CD14-positive monocyte (primary cell): ENCODE measurements at regions not wholly inside any gene's neighbourhood (a gene's known extent, or its start where the extent isn't known, plus 50 kb on each side); places are given as distances from the start of the nearest gene placed in this dataset.

Source experiments
- DNase-seq, 3 donors: peaks; one replicate each; pipeline ENCODE4 v3.0.0-alpha.2; 2011 to 2022
- H2AFZ ChIP-seq: 2 replicates; pipeline ENCODE4 v1.6.0; 2012; ENCODE audit warnings: mild to moderate bottlenecking, low read depth, low read length, inconsistent platforms; ENCODE audit not compliant: insufficient read depth, poor library complexity, severe bottlenecking
- H3K27ac ChIP-seq, 2 donors: 1 replicate in 1 of 2; 2 replicates in 1 of 2; pipeline ENCODE4 v1.5.1; 2012 to 2013; ENCODE audit warnings: low read length in 2 of 2, control low read depth in 1 of 2, inconsistent platforms in 1 of 2, low read depth in 1 of 2, mild to moderate bottlenecking in 1 of 2
- H3K27me3 ChIP-seq, 2 donors: one replicate each; pipeline versions ENCODE4 v1.6.0 to v1.6.1; 2011 to 2013; ENCODE audit warnings: low read length in 2 of 2; ENCODE audit not compliant: control insufficient read depth in 2 of 2, insufficient read depth in 2 of 2
- H3K36me3 ChIP-seq, 2 donors: replicated peaks in 1 of 2; 1 replicate in 1 of 2; 2 replicates in 1 of 2; pipeline versions ENCODE4 v1.5.1 to v1.6.1; 2012 to 2013; ENCODE audit warnings: low read length in 2 of 2, control low read depth in 1 of 2, inconsistent platforms in 1 of 2, mild to moderate bottlenecking in 1 of 2; ENCODE audit not compliant: insufficient read depth in 2 of 2, control insufficient read depth in 1 of 2
- H3K4me1 ChIP-seq, 2 donors: 1 replicate in 1 of 2; 2 replicates in 1 of 2; pipeline versions ENCODE4 v1.5.1 to v1.6.1; 2012 to 2013; ENCODE audit warnings: low read length in 2 of 2, control low read depth in 1 of 2, inconsistent platforms in 1 of 2, mild to moderate bottlenecking in 1 of 2, moderate library complexity in 1 of 2; ENCODE audit not compliant: insufficient read depth in 2 of 2, control insufficient read depth in 1 of 2
- H3K4me2 ChIP-seq: replicated peaks from 2 replicates; pipeline ENCODE3; 2012; ENCODE audit warnings: low read length, moderate library complexity, mild to moderate bottlenecking; ENCODE audit not compliant: poor library complexity, severe bottlenecking; ENCODE audit errors: extremely low read depth
- H3K4me3 ChIP-seq, 3 experiments: fragments of 200-600 bp in 1 of 3; sonication (generic) in 1 of 3; replicated peaks in 1 of 3; 1 replicate in 2 of 3; 2 replicates in 1 of 3; pipeline ENCODE4 v1.5.1; 2011 to 2013; ENCODE audit warnings: low read length in 3 of 3, mild to moderate bottlenecking in 3 of 3, control low read depth in 2 of 3, low read depth in 2 of 3, inconsistent platforms in 1 of 3, moderate library complexity in 1 of 3
- H3K79me2 ChIP-seq: 2 replicates; pipeline ENCODE4 v1.6.0; 2012; ENCODE audit warnings: mild to moderate bottlenecking, control low read depth, inconsistent platforms, low read length, moderate library complexity; ENCODE audit not compliant: insufficient read depth
- H3K9ac ChIP-seq: 2 replicates; pipeline ENCODE4 v1.6.0; 2017; ENCODE audit warnings: low read length, mild to moderate bottlenecking; ENCODE audit not compliant: insufficient read depth, poor library complexity, severe bottlenecking
- H3K9me3 ChIP-seq, 2 donors: replicated peaks in 1 of 2; 1 replicate in 1 of 2; 2 replicates in 1 of 2; pipeline versions ENCODE4 v1.5.1 to v1.6.1; 2012 to 2013; ENCODE audit warnings: low read length in 2 of 2, control low read depth in 1 of 2; ENCODE audit not compliant: control insufficient read depth in 1 of 2, insufficient read depth in 1 of 2
- H4K20me1 ChIP-seq: 2 replicates; pipeline ENCODE4 v1.6.0; 2012; ENCODE audit warnings: mild to moderate bottlenecking, low read length, control low read depth, moderate library complexity; ENCODE audit not compliant: insufficient read depth
- H3K27ac Mint-ChIP-seq, 7 donors: one replicate each; pipeline ENCODE4 v1.8.0; 2020; ENCODE audit warnings: mild to moderate bottlenecking in 7 of 7, mixed read lengths in 7 of 7, moderate library complexity in 6 of 7, inconsistent platforms in 2 of 7
- H3K27me3 Mint-ChIP-seq, 3 donors: one replicate each; pipeline ENCODE4 v1.8.0; 2021 to 2022; ENCODE audit warnings: low read depth in 3 of 3, mild to moderate bottlenecking in 3 of 3, mixed read lengths in 3 of 3, moderate library complexity in 3 of 3, inconsistent platforms in 1 of 3
- H3K36me3 Mint-ChIP-seq, 2 donors: one replicate each; pipeline ENCODE4 v1.8.0; 2020; ENCODE audit warnings: mixed read lengths in 2 of 2, inconsistent platforms in 1 of 2, mild to moderate bottlenecking in 1 of 2
- H3K4me1 Mint-ChIP-seq: one replicate; pipeline ENCODE4 v1.8.0; 2020; ENCODE audit warnings: mild to moderate bottlenecking, mixed read lengths
- H3K4me3 Mint-ChIP-seq, 2 donors: one replicate each; pipeline ENCODE4 v1.8.0; 2020; ENCODE audit warnings: mild to moderate bottlenecking in 2 of 2, mixed read lengths in 2 of 2, moderate library complexity in 1 of 2
- H3K9me3 Mint-ChIP-seq, 7 donors: one replicate each; pipeline ENCODE4 v1.8.0; 2020 to 2022; ENCODE audit warnings: mixed read lengths in 7 of 7, mild to moderate bottlenecking in 6 of 7, moderate library complexity in 6 of 7, inconsistent platforms in 2 of 7
- WGBS: methylation state at CpG from one replicate; pipeline ENCODE4 v1.1.5; 2013; ENCODE audit warnings: missing lambda C conversion rate; ENCODE audit not compliant: insufficient coverage; 5-methylcytosine and 5-hydroxymethylcytosine counted together
- intact Hi-C, 2 donors: fragments of 100-400 bp; cut with micrococcal nuclease; formaldehyde crosslinking; loops; one replicate each; pipeline versions ENCODE4 v1.15.0 to v1.15.1; 2023
- TF ChIP-seq, protein P1 (sequence below): fragments of 200-600 bp; IDR thresholded peaks from one replicate; pipeline ENCODE4 v1.8.0; 2022; ENCODE audit warnings: antibody characterized with exemption, mild to moderate bottlenecking

DNA sequence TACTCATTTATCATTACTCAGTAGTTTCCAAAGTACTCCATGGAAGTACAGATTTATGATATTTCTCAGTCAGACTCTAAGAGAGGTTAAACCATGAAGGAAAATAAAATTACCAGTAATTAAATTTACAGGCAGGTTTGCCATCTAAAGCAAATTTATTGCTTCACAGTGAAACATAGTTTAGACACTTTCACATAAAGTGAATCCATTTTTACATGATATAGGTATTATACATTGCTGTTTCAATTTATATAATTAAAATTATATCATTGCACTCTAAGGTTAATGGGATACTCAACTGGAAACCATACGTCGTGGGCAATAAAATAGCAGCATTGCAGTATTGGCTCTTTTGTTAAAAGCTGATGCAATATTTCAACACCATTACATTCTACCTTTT is 202.8 kb downstream of the SLIT2 start:
- no peak overlapping the region for H2AFZ ChIP-seq
- no peak overlapping the region for H3K4me2 ChIP-seq
- H3K79me2 ChIP-seq = no peaks in the 10 kb centered on the region
- no peak for DNase-seq
- peaks cover 0 to 2% (median 0%) of the 10 kb centered on the region in 3 donors for H3K27me3 Mint-ChIP-seq
- intact Hi-C loops = no loop called here
- no peak overlapping the region for H3K4me3 Mint-ChIP-seq
- H3K4me1 Mint-ChIP-seq = no peaks in the 10 kb centered on the region
- no peaks in the 10 kb centered on the region for H3K4me1 ChIP-seq
- no peaks in the 10 kb centered on the region for H3K27me3 ChIP-seq
- H3K4me3 ChIP-seq = no peak overlapping the region
- H3K9me3 ChIP-seq = no peaks in the 10 kb centered on the region
- no peaks in the 10 kb centered on the region for H3K9me3 Mint-ChIP-seq
- WGBS = no CpG with 5 or more reads among the region's 2 CpGs
- H3K27ac ChIP-seq = no peak overlapping the region
- no peaks in the 10 kb centered on the region for H3K36me3 Mint-ChIP-seq
- H3K36me3 ChIP-seq = no peaks in the 10 kb centered on the region
- no peaks in the 10 kb centered on the region for H4K20me1 ChIP-seq
- TF ChIP-seq, protein P1, sequence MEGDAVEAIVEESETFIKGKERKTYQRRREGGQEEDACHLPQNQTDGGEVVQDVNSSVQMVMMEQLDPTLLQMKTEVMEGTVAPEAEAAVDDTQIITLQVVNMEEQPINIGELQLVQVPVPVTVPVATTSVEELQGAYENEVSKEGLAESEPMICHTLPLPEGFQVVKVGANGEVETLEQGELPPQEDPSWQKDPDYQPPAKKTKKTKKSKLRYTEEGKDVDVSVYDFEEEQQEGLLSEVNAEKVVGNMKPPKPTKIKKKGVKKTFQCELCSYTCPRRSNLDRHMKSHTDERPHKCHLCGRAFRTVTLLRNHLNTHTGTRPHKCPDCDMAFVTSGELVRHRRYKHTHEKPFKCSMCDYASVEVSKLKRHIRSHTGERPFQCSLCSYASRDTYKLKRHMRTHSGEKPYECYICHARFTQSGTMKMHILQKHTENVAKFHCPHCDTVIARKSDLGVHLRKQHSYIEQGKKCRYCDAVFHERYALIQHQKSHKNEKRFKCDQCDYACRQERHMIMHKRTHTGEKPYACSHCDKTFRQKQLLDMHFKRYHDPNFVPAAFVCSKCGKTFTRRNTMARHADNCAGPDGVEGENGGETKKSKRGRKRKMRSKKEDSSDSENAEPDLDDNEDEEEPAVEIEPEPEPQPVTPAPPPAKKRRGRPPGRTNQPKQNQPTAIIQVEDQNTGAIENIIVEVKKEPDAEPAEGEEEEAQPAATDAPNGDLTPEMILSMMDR = no peak
- H3K9ac ChIP-seq = no peak overlapping the region
- H3K27ac Mint-ChIP-seq = no peak overlapping the region

DNA sequence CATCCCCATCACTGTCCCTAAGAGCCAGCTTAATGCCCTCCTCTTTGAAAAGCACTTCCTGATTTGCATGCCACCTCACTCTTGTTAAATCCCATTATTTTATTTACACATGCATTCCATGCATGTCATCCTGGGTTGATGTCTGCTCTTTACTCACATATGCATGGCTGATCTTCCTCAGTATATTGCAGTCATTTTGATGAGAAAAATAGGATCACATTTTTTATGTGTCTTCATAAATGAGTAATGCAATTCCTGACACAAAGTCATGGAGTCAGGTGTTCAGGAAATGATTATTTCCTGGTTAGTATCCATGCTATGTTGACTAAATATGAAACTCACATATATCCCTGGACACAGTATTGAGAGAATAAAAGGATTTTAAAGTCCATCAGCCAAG is 204.7 kb downstream of the SLIT2 start:
- no peak overlapping the region for H3K4me3 Mint-ChIP-seq
- H3K27me3 Mint-ChIP-seq = peaks cover 0 to 2% (median 0%) of the 10 kb centered on the region in 3 donors
- TF ChIP-seq, protein P1 = no peak
- no peaks in the 10 kb centered on the region for H3K9me3 Mint-ChIP-seq
- Histone ChIP-seq H3K79me2 (no peaks in the 10 kb centered on the region), H3K9me3 (no peaks in the 10 kb centered on the region), H4K20me1 (no peaks in the 10 kb centered on the region), H3K4me3 (no peak overlapping the region), H3K4me1 (no peaks in the 10 kb centered on the region), H3K4me2 (no peak overlapping the region), H3K27me3 (no peaks in the 10 kb centered on the region), H2AFZ (no peak overlapping the region), H3K36me3 (no peaks in the 10 kb centered on the region), H3K9ac (no peak overlapping the region), H3K27ac (no peak overlapping the region)
- H3K36me3 Mint-ChIP-seq = no peaks in the 10 kb centered on the region
- intact Hi-C loops = no loop called here
- no peaks in the 10 kb centered on the region for H3K4me1 Mint-ChIP-seq
- DNase-seq = no peak
- peak overlapping the region in 1 of 7 donors; percentile 1 for H3K27ac Mint-ChIP-seq
